H9 (cell line): ENCODE measurements at regions not wholly inside any gene's neighbourhood (a gene's known extent, or its start where the extent isn't known, plus 50 kb on each side); places are given as distances from the start of the nearest gene placed in this dataset.
A peak's percentile ranks its signal among the peaks of the same experiment; 100 is the strongest.

Experiments used
- DNase-seq: peaks from one replicate; pipeline ENCODE4 v3.0.0-alpha.2; 2017
- H2AFZ ChIP-seq: one replicate; pipeline ENCODE4 v1.6.1; 2013; ENCODE audit warnings: mild to moderate bottlenecking, low read length, control low read depth, moderate library complexity
- H2AK5ac ChIP-seq: 2 replicates; pipeline ENCODE4 v1.6.1; 2013; ENCODE audit warnings: low read length, control low read depth, mixed read lengths; ENCODE audit not compliant: insufficient read length
- H2BK120ac ChIP-seq: one replicate; pipeline ENCODE4 v1.6.1; 2013; ENCODE audit warnings: low read depth, mild to moderate bottlenecking, low read length, control low read depth, inconsistent platforms; ENCODE audit not compliant: poor library complexity, severe bottlenecking
- H2BK12ac ChIP-seq: 2 replicates; pipeline ENCODE4 v1.6.1; 2013; ENCODE audit warnings: low read length, control low read depth, mixed read lengths, low read depth; ENCODE audit not compliant: insufficient read length
- H2BK15ac ChIP-seq: 2 replicates; pipeline ENCODE4 v1.6.1; 2013; ENCODE audit warnings: low read depth, low read length, control low read depth
- H2BK20ac ChIP-seq: one replicate; pipeline ENCODE4 v1.6.1; 2013; ENCODE audit warnings: low read depth, mild to moderate bottlenecking, low read length, control low read depth, inconsistent platforms; ENCODE audit not compliant: poor library complexity, severe bottlenecking
- H2BK5ac ChIP-seq: 2 replicates; pipeline ENCODE4 v1.6.1; 2013; ENCODE audit warnings: low read length, control low read depth, mixed read lengths; ENCODE audit not compliant: insufficient read length
- H3K14ac ChIP-seq: 2 replicates; pipeline ENCODE4 v1.6.1; 2013; ENCODE audit warnings: low read length, control low read depth; ENCODE audit not compliant: insufficient read depth
- H3K18ac ChIP-seq: 2 replicates; pipeline ENCODE4 v1.6.1; 2013; ENCODE audit warnings: low read depth, mild to moderate bottlenecking, mixed read lengths, low read length, control low read depth; ENCODE audit not compliant: insufficient read length
- H3K23ac ChIP-seq: 2 replicates; pipeline ENCODE4 v1.6.1; 2013; ENCODE audit warnings: low read length, control low read depth, mixed read lengths, low read depth; ENCODE audit not compliant: insufficient read length
- H3K23me2 ChIP-seq: 2 replicates; pipeline ENCODE4 v1.6.1; 2013; ENCODE audit warnings: low read depth, mild to moderate bottlenecking, mixed read lengths, low read length, control low read depth; ENCODE audit not compliant: insufficient read length, poor library complexity, severe bottlenecking
- H3K27ac ChIP-seq: 2 replicates; pipeline ENCODE4 v1.5.1; 2013; ENCODE audit warnings: low read length, control low read depth, mixed read lengths, low read depth; ENCODE audit not compliant: insufficient read length
- H3K27me3 ChIP-seq: 2 replicates; pipeline ENCODE4 v1.6.1; 2013; ENCODE audit warnings: low read length, control low read depth, inconsistent platforms; ENCODE audit not compliant: insufficient read depth
- H3K4ac ChIP-seq: 2 replicates; pipeline ENCODE4 v1.6.1; 2013; ENCODE audit warnings: low read depth, mild to moderate bottlenecking, control low read depth, inconsistent platforms, low read length, moderate library complexity
- H3K4me1 ChIP-seq: 2 replicates; pipeline ENCODE4 v1.6.1; 2013; ENCODE audit warnings: low read length, control low read depth, inconsistent platforms; ENCODE audit not compliant: insufficient read depth
- H3K4me2 ChIP-seq: 2 replicates; pipeline ENCODE4 v1.6.1; 2013; ENCODE audit warnings: low read length, control low read depth, mixed read lengths; ENCODE audit not compliant: insufficient read length, insufficient read depth
- H3K56ac ChIP-seq: 2 replicates; pipeline ENCODE4 v1.6.1; 2013; ENCODE audit warnings: low read depth, mild to moderate bottlenecking, mixed read lengths, low read length, control low read depth; ENCODE audit not compliant: insufficient read length
- H3K79me1 ChIP-seq: 2 replicates; pipeline ENCODE4 v1.6.1; 2013; ENCODE audit warnings: low read depth, mild to moderate bottlenecking, moderate library complexity, low read length, control low read depth, inconsistent platforms; ENCODE audit not compliant: insufficient read depth, poor library complexity, severe bottlenecking
- H3K79me2 ChIP-seq: 2 replicates; pipeline ENCODE4 v1.6.1; 2013; ENCODE audit warnings: low read length, control low read depth, inconsistent platforms; ENCODE audit not compliant: insufficient read depth
- H3K9ac ChIP-seq: 2 replicates; pipeline ENCODE4 v1.6.1; 2013; ENCODE audit warnings: low read length, control low read depth, mixed read lengths; ENCODE audit not compliant: insufficient read length; ENCODE audit errors: extremely low read depth
- H3K9me3 ChIP-seq: one replicate; pipeline ENCODE4 v1.6.1; 2013; ENCODE audit warnings: low read depth, low read length, inconsistent platforms; ENCODE audit not compliant: control insufficient read depth
- H3T11ph ChIP-seq: one replicate; pipeline ENCODE4 v1.6.1; 2013; ENCODE audit warnings: mild to moderate bottlenecking, low read length, control low read depth, inconsistent platforms
- H4K20me1 ChIP-seq: one replicate; pipeline ENCODE4 v1.6.1; 2013; ENCODE audit not compliant: control insufficient read depth, insufficient read length, insufficient read depth
- H4K5ac ChIP-seq: 2 replicates; pipeline ENCODE4 v1.6.1; 2013; ENCODE audit warnings: low read depth, mild to moderate bottlenecking, mixed read lengths, low read length, control low read depth; ENCODE audit not compliant: insufficient read length
- H4K8ac ChIP-seq: replicated peaks from 2 replicates; pipeline ENCODE4 v1.6.1; 2013; ENCODE audit warnings: low read length, control low read depth, mixed read lengths, low read depth; ENCODE audit not compliant: insufficient read length
- H4K91ac ChIP-seq: 2 replicates; pipeline ENCODE4 v1.6.1; 2013; ENCODE audit warnings: low read depth, mild to moderate bottlenecking, moderate library complexity, mixed read lengths, low read length, control low read depth; ENCODE audit not compliant: insufficient read length
- H3K27ac Mint-ChIP-seq, 3 experiments: 2 replicates in 2 of 3; 3 replicates in 1 of 3; pipeline ENCODE4 v1.8.0; 2020 to 2021; ENCODE audit warnings: mixed read lengths in 3 of 3, mild to moderate bottlenecking in 1 of 3, moderate library complexity in 1 of 3
- H3K27me3 Mint-ChIP-seq: 2 replicates; pipeline ENCODE4 v1.8.0; 2021; ENCODE audit warnings: low read depth, mild to moderate bottlenecking, moderate library complexity, mixed read lengths
- H3K36me3 Mint-ChIP-seq, 3 experiments: 2 replicates in 2 of 3; 3 replicates in 1 of 3; pipeline ENCODE4 v1.8.0; 2020 to 2021; ENCODE audit warnings: low read depth in 3 of 3, mixed read lengths in 3 of 3; ENCODE audit not compliant: insufficient read depth in 1 of 3
- H3K4me1 Mint-ChIP-seq, 2 experiments: 2 replicates each; pipeline ENCODE4 v1.8.0; 2020; ENCODE audit warnings: mixed read lengths in 2 of 2
- H3K4me3 Mint-ChIP-seq, 2 experiments: 2 replicates in 1 of 2; 3 replicates in 1 of 2; pipeline ENCODE4 v1.8.0; 2020 to 2021; ENCODE audit warnings: mild to moderate bottlenecking in 2 of 2, mixed read lengths in 2 of 2, moderate library complexity in 1 of 2
- H3K9me3 Mint-ChIP-seq, 2 experiments: 2 replicates in 1 of 2; 3 replicates in 1 of 2; pipeline ENCODE4 v1.8.0; 2020; ENCODE audit warnings: mild to moderate bottlenecking in 2 of 2, mixed read lengths in 2 of 2, moderate library complexity in 1 of 2
- CTCF ChIP-seq: fragments of 200-600 bp; sonication (generic); conservative IDR thresholded peaks from 3 replicates; pipeline ENCODE4 v1.8.0; 2021; ENCODE audit warnings: antibody characterized with exemption, mild to moderate bottlenecking
- WGBS: extraction: QIAGEN DNeasy Blood & Tissue Kit; methylation state at CpG from one replicate; pipeline ENCODE4 v1.1.7; 2013; ENCODE audit warnings: missing lambda C conversion rate, low lambda C conversion rate, mixed read lengths; ENCODE audit not compliant: insufficient read length; ENCODE audit errors: extremely low coverage; 5-methylcytosine and 5-hydroxymethylcytosine counted together

- no peak overlapping the region for H2AFZ ChIP-seq
- WGBS, result no CpG with 5 or more reads among the region's 5 CpGs
Observed at GRCh38 chr12:76284816-76285750, 63.1 kb downstream of the BBS10 start.

More at GRCh38 chr12:76284816-76285750, 63.1 kb downstream of the BBS10 start:
- no peak overlapping the region for H3K27ac ChIP-seq
- H3K4me3 Mint-ChIP-seq, result no peak overlapping the region
- no peaks in the 10 kb centered on the region for H3K27me3 ChIP-seq
- H4K8ac ChIP-seq, result no peak overlapping the region
- no peaks in the 10 kb centered on the region for H3K23me2 ChIP-seq
- H2AK5ac ChIP-seq, result no peak overlapping the region
- H3K36me3 Mint-ChIP-seq, result no peaks in the 10 kb centered on the region
- H3K27me3 Mint-ChIP-seq, result no peaks in the 10 kb centered on the region; the same call in 1 of the 2 replicates
- H4K20me1 ChIP-seq, result no peaks in the 10 kb centered on the region
- H4K5ac ChIP-seq, result no peak overlapping the region
- H2BK15ac ChIP-seq, result no peak overlapping the region
- H3K79me2 ChIP-seq, result no peaks in the 10 kb centered on the region
- no peak overlapping the region for H2BK120ac ChIP-seq
- H3K9me3 ChIP-seq, result no peaks in the 10 kb centered on the region
- no peak overlapping the region for H3K4me2 ChIP-seq
- DNase-seq, result peak; percentile 43
- H3K27ac Mint-ChIP-seq, result no peak overlapping the region; a peak in 1 of 7 replicates
- H3K56ac ChIP-seq, result no peak overlapping the region
- H2BK12ac ChIP-seq, result no peak overlapping the region
- no peak overlapping the region for H3K14ac ChIP-seq
- peaks cover 12 to 15% of the 10 kb centered on the region in 2 experiments for H3K4me1 Mint-ChIP-seq
- no peak overlapping the region for H3K9ac ChIP-seq
- no peak overlapping the region for H4K91ac ChIP-seq
- no peak overlapping the region for H3K4ac ChIP-seq
- no peaks in the 10 kb centered on the region; a peak in 1 of 5 replicates for H3K9me3 Mint-ChIP-seq
- no peak for TF ChIP-seq CTCF
- no peak overlapping the region for H2BK20ac ChIP-seq
- H3K23ac ChIP-seq, result no peak overlapping the region
- no peak overlapping the region for H2BK5ac ChIP-seq
- no peaks in the 10 kb centered on the region for H3K79me1 ChIP-seq
- H3K4me1 ChIP-seq, result no peaks in the 10 kb centered on the region
- no peak overlapping the region for H3T11ph ChIP-seq
- H3K18ac ChIP-seq, result no peak overlapping the region
